ENCODE measurements at regions not wholly inside any gene's neighbourhood (a gene's known extent, or its start where the extent isn't known, plus 50 kb on each side); places are given as distances from the start of the nearest gene placed in this dataset.

DNA sequence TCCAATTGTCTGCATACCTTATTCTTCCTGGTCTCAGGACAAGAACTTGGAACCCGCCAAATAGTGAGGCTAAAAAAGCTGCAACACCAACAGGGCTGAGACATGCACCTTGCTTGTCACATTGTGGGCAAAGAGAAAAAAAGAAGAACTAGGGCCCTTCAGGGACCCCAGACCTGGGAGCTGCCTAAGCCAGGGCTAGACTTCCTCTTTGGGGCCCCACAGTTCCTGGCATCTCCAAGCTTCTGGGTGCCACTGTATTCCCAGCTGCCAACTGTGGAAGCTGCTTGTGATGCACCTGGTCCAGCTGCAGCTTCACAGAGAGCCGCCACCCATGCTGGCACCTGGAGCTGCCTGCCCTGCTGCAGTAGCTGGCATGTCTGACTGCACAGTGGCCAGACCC, 370.6 kb downstream of the CD83 start:
- TF ChIP-seq, protein P1, sequence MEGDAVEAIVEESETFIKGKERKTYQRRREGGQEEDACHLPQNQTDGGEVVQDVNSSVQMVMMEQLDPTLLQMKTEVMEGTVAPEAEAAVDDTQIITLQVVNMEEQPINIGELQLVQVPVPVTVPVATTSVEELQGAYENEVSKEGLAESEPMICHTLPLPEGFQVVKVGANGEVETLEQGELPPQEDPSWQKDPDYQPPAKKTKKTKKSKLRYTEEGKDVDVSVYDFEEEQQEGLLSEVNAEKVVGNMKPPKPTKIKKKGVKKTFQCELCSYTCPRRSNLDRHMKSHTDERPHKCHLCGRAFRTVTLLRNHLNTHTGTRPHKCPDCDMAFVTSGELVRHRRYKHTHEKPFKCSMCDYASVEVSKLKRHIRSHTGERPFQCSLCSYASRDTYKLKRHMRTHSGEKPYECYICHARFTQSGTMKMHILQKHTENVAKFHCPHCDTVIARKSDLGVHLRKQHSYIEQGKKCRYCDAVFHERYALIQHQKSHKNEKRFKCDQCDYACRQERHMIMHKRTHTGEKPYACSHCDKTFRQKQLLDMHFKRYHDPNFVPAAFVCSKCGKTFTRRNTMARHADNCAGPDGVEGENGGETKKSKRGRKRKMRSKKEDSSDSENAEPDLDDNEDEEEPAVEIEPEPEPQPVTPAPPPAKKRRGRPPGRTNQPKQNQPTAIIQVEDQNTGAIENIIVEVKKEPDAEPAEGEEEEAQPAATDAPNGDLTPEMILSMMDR (IDR thresholded peaks at IDR 0.05; ENCODE audit: low read length), result no peak
- TF ChIP-seq EZH2 (optimal IDR thresholded peaks at IDR 0.05; ENCODE audit: low read depth, low read length), result no peak
- TF ChIP-seq EZH2phosphoT487 (IDR thresholded peaks at IDR 0.05; ENCODE audit: low read length), result no peak

Measured in MM.1S (cell line).